ENCODE measurements at regions not wholly inside any gene's neighbourhood (a gene's known extent, or its start where the extent isn't known, plus 50 kb on each side); places are given as distances from the start of the nearest gene placed in this dataset.
A peak's percentile ranks its signal among the peaks of the same experiment; 100 is the strongest.

DNA sequence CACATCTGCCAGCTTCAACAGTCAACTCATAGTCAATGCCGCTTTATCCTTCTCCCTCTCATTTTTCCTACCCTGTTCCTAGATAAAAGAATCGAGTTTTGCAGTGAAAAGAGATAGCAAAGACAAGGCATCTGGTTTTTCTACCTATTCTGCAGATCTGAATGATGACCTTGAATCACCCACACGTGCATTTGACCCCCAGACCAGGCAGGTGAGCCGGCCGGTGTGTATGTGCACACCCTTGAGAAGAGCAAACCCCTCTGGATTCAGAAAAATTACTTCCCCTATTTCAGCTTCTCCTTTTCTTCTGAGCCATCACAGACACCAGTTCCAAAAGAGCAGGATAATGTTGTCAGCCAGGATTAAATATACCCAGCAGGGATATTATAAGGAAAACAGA lies 115.6 kb upstream of the ST6GAL2 start:
- TF ChIP-seq TEAD4 (IDR thresholded peaks at IDR 0.05; ENCODE audit: borderline replicate concordance, insufficient read depth) (no peak), POLR2AphosphoS5 (IDR thresholded peaks at IDR 0.05; ENCODE audit: low read depth, low read length) (no peak), SIN3A (IDR thresholded peaks at IDR 0.05; ENCODE audit: borderline replicate concordance, low read depth, low read length) (no peak), YY1 (IDR thresholded peaks at IDR 0.05; ENCODE audit: low read depth) (no peak), TAF1 (IDR thresholded peaks at IDR 0.05; ENCODE audit: borderline replicate concordance, low read depth, low read length) (no peak), FOXJ3 (CRISPR knock-in tag; IDR thresholded peaks at IDR 0.05) (no peak), CHD2 (IDR thresholded peaks at IDR 0.05; ENCODE audit: low read length, partially characterized antibody) (no peak), NFIC (IDR thresholded peaks at IDR 0.05; ENCODE audit: borderline replicate concordance) (no peak), RAD21 (IDR thresholded peaks at IDR 0.05; ENCODE audit: low read length) (no peak), FOXM1 (IDR thresholded peaks at IDR 0.05; ENCODE audit: low read depth) (no peak)
- TF ChIP-seq, protein P1, sequence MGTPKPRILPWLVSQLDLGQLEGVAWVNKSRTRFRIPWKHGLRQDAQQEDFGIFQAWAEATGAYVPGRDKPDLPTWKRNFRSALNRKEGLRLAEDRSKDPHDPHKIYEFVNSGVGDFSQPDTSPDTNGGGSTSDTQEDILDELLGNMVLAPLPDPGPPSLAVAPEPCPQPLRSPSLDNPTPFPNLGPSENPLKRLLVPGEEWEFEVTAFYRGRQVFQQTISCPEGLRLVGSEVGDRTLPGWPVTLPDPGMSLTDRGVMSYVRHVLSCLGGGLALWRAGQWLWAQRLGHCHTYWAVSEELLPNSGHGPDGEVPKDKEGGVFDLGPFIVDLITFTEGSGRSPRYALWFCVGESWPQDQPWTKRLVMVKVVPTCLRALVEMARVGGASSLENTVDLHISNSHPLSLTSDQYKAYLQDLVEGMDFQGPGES (IDR thresholded peaks at IDR 0.05; ENCODE audit: low read depth, low read length): no peak
- TF ChIP-seq, protein P2, sequence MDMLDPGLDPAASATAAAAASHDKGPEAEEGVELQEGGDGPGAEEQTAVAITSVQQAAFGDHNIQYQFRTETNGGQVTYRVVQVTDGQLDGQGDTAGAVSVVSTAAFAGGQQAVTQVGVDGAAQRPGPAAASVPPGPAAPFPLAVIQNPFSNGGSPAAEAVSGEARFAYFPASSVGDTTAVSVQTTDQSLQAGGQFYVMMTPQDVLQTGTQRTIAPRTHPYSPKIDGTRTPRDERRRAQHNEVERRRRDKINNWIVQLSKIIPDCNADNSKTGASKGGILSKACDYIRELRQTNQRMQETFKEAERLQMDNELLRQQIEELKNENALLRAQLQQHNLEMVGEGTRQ (IDR thresholded peaks at IDR 0.05; ENCODE audit: borderline replicate concordance, low read depth, low read length): no peak
- TF ChIP-seq, protein P3, sequence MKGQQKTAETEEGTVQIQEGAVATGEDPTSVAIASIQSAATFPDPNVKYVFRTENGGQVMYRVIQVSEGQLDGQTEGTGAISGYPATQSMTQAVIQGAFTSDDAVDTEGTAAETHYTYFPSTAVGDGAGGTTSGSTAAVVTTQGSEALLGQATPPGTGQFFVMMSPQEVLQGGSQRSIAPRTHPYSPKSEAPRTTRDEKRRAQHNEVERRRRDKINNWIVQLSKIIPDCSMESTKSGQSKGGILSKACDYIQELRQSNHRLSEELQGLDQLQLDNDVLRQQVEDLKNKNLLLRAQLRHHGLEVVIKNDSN (IDR thresholded peaks at IDR 0.05; ENCODE audit: borderline replicate concordance, low read depth): no peak
- TF ChIP-seq, protein P4, sequence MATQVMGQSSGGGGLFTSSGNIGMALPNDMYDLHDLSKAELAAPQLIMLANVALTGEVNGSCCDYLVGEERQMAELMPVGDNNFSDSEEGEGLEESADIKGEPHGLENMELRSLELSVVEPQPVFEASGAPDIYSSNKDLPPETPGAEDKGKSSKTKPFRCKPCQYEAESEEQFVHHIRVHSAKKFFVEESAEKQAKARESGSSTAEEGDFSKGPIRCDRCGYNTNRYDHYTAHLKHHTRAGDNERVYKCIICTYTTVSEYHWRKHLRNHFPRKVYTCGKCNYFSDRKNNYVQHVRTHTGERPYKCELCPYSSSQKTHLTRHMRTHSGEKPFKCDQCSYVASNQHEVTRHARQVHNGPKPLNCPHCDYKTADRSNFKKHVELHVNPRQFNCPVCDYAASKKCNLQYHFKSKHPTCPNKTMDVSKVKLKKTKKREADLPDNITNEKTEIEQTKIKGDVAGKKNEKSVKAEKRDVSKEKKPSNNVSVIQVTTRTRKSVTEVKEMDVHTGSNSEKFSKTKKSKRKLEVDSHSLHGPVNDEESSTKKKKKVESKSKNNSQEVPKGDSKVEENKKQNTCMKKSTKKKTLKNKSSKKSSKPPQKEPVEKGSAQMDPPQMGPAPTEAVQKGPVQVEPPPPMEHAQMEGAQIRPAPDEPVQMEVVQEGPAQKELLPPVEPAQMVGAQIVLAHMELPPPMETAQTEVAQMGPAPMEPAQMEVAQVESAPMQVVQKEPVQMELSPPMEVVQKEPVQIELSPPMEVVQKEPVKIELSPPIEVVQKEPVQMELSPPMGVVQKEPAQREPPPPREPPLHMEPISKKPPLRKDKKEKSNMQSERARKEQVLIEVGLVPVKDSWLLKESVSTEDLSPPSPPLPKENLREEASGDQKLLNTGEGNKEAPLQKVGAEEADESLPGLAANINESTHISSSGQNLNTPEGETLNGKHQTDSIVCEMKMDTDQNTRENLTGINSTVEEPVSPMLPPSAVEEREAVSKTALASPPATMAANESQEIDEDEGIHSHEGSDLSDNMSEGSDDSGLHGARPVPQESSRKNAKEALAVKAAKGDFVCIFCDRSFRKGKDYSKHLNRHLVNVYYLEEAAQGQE (IDR thresholded peaks at IDR 0.05; ENCODE audit: low read depth, low read length): no peak
- TF ChIP-seq, protein P5, sequence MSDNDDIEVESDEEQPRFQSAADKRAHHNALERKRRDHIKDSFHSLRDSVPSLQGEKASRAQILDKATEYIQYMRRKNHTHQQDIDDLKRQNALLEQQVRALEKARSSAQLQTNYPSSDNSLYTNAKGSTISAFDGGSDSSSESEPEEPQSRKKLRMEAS (IDR thresholded peaks at IDR 0.05; ENCODE audit: low read depth): no peak
- Histone ChIP-seq H3K9ac (peak overlapping the region; percentile 17; the same call in 1 of the 2 replicates), H3K79me2 (ENCODE audit: insufficient read depth) (no peaks in the 10 kb centered on the region), H2AFZ (ENCODE audit: low read depth) (no peak overlapping the region), H3K36me3 (replicated peaks in 1 of 2; ENCODE audit: control insufficient read depth in 1 of 2, insufficient read depth in 2 of 2, low read length in 1 of 2) (no peaks in the 10 kb centered on the region), H3K27ac (ENCODE audit: low read depth in 2 of 2, low read length in 1 of 2) (peak overlapping the region; percentile 40 to 93), H3K4me2 (peak overlapping the region; percentile 39; the same call in 1 of the 2 replicates), H3K4me3 (ENCODE audit: low read depth in 2 of 2, low read length in 1 of 2) (no peak overlapping the region), H4K20me1 (ENCODE audit: insufficient read depth) (no peaks in the 10 kb centered on the region), H3K9me2 (no peaks in the 10 kb centered on the region), H3F3A (replicated peaks; ENCODE audit: insufficient read depth) (peaks cover 28% of the 10 kb centered on the region), H3K27me3 (ENCODE audit: insufficient read depth) (no peaks in the 10 kb centered on the region), H3K4me1 (ENCODE audit: control insufficient read depth in 1 of 2, insufficient read depth in 2 of 2, low read depth in 1 of 2, low read length in 1 of 2) (peaks cover 4 to 6% of the 10 kb centered on the region in 2 experiments; a peak in 3 of 4 replicates), H3K9me3 (no peaks in the 10 kb centered on the region)
- DNase-seq: no peak
- CTCF ChIA-PET: no interaction called here
- 73% methylated on average over 5 of the region's 5 CpGs for WGBS (ENCODE audit: low lambda C conversion rate)
- POLR2A ChIA-PET: no interaction called here

Measured in SK-N-SH (cell line).